Mammary epithelial cell (primary cell): ENCODE measurements at regions not wholly inside any gene's neighbourhood (a gene's known extent, or its start where the extent isn't known, plus 50 kb on each side); places are given as distances from the start of the nearest gene placed in this dataset.

Source experiments
- CTCF ChIP-seq, 2 donors: IDR thresholded peaks in 1 of 2; conservative IDR thresholded peaks in 1 of 2; 2 replicates each; pipeline ENCODE4 v1.5.1; 2011 to 2012; ENCODE audit warnings: inconsistent platforms in 2 of 2, low read length in 2 of 2, mild to moderate bottlenecking in 2 of 2, control low read depth in 1 of 2, low read depth in 1 of 2; ENCODE audit not compliant: insufficient read depth in 1 of 2; ENCODE audit errors: extremely low read depth in 1 of 2
- EZH2 ChIP-seq: IDR thresholded peaks from 2 replicates; pipeline ENCODE4 v1.6.1; 2012; ENCODE audit warnings: low read length, inconsistent platforms, borderline replicate concordance

GRCh38 chr3:153704115-153704514, 417.1 kb upstream of the ARHGEF26 start:
- TF ChIP-seq CTCF (conservative IDR thresholded peaks at IDR 0.05 in 1 of 2, IDR thresholded peaks at IDR 0.05 in 1 of 2; ENCODE audit: extremely low read depth in 1 of 2, insufficient read depth in 1 of 2, low read depth in 1 of 2, low read length in 2 of 2): peak in 1 of 2 donors; percentile 48
- TF ChIP-seq EZH2: no peak
